ENCODE measurements at regions not wholly inside any gene's neighbourhood (a gene's known extent, or its start where the extent isn't known, plus 50 kb on each side); places are given as distances from the start of the nearest gene placed in this dataset.

GRCh38 chr14:89466944-89467343, 49.9 kb upstream of the FOXN3 start:
- Histone ChIP-seq H3K4me3 (no peak overlapping the region), H3K27ac (peak overlapping the region in 2 of 10 donors; percentile 9 to 59), H3K27me3 (no peaks in the 10 kb centered on the region), H3K36me3 (peaks cover 0 to 4% (median 0%) of the 10 kb centered on the region in 9 donors), H3K9me3 (peaks cover 0 to 4% (median 0%) of the 10 kb centered on the region in 11 donors), H3K4me1 (peaks cover 0 to 48% (median 10%) of the 10 kb centered on the region in 9 donors)
- intact Hi-C loops (cut with DNase I), result no loop called here
- peak in 1 of 2 donors; percentile 24 for DNase-seq
- WGBS, 2 donors, result 66% methylated on average over 14 of the region's 14 CpGs
- peak in 7 of 8 donors; percentile 23 to 83 (median 66) for ATAC-seq
- no peak for TF ChIP-seq CTCF (IDR thresholded peaks at IDR 0.05)
